Gastroesophageal sphincter (tissue), 4 donors: ENCODE measurements at regions not wholly inside any gene's neighbourhood (a gene's known extent, or its start where the extent isn't known, plus 50 kb on each side); places are given as distances from the start of the nearest gene placed in this dataset.

Experiments
- ATAC-seq: fragments of 150-250 bp; one replicate; pipeline ENCODE4 v1.9.1; 2016; ENCODE audit warnings: mild to moderate bottlenecking, moderate library complexity
- H3K27ac ChIP-seq, 4 donors: fragments of 200-600 bp; sonication (generic) in 3 of 4; 1 replicate in 3 of 4; 2 replicates in 1 of 4; pipeline ENCODE4 v1.5.1; 2016 to 2019
- H3K27me3 ChIP-seq: fragments of 200-600 bp; sonication (generic); one replicate; pipeline ENCODE4 v1.5.1; 2019
- H3K36me3 ChIP-seq, 2 donors: fragments of 200-600 bp; sonication (generic); one replicate each; pipeline ENCODE4 v1.5.1; 2019; ENCODE audit warnings: control low read depth in 1 of 2
- H3K4me1 ChIP-seq, 3 donors: fragments of 200-600 bp; sonication (generic); 1 replicate in 2 of 3; 2 replicates in 1 of 3; pipeline ENCODE4 v1.5.1; 2016 to 2019; ENCODE audit warnings: control low read depth in 2 of 3
- H3K4me3 ChIP-seq, 2 donors: fragments of 200-600 bp; sonication (generic); one replicate each; pipeline ENCODE4 v1.5.1; 2019; ENCODE audit warnings: mild to moderate bottlenecking in 1 of 2, moderate library complexity in 1 of 2
- H3K9me3 ChIP-seq, 3 donors: fragments of 200-600 bp; sonication (generic); one replicate each; pipeline ENCODE4 v1.5.1; 2017 to 2019; ENCODE audit warnings: control low read depth in 2 of 3
- EP300 ChIP-seq: sonication (generic); formaldehyde crosslinking; IDR thresholded peaks from one replicate; pipeline ENCODE4 v1.6.1; 2017; ENCODE audit warnings: antibody characterized with exemption, mild to moderate bottlenecking
- POLR2A ChIP-seq, 2 donors: fragments of 450-650 bp; IDR thresholded peaks; one replicate each; pipeline ENCODE4 v1.6.1; 2017; ENCODE audit warnings: antibody characterized with exemption in 2 of 2, mild to moderate bottlenecking in 2 of 2, moderate library complexity in 1 of 2
- POLR2AphosphoS5 ChIP-seq: sonication (generic); formaldehyde crosslinking; IDR thresholded peaks from one replicate; pipeline ENCODE4 v1.6.1; 2017; ENCODE audit warnings: antibody characterized with exemption
- WGBS, 2 donors: methylation state at CpG; one replicate each; pipeline ENCODE4 v1.1.5; 2018; ENCODE audit warnings: low coverage in 1 of 2; 5-methylcytosine and 5-hydroxymethylcytosine counted together
- TF ChIP-seq, protein P1 (sequence below), 4 experiments: fragments of 200-600 bp in 2 of 4; fragments of 450-650 bp in 2 of 4; sonication (generic) in 1 of 4; IDR thresholded peaks; one replicate each; pipeline ENCODE4 v1.5.1; 2017 to 2019; ENCODE audit warnings: antibody characterized with exemption in 4 of 4, mild to moderate bottlenecking in 2 of 4, moderate library complexity in 2 of 4

DNA sequence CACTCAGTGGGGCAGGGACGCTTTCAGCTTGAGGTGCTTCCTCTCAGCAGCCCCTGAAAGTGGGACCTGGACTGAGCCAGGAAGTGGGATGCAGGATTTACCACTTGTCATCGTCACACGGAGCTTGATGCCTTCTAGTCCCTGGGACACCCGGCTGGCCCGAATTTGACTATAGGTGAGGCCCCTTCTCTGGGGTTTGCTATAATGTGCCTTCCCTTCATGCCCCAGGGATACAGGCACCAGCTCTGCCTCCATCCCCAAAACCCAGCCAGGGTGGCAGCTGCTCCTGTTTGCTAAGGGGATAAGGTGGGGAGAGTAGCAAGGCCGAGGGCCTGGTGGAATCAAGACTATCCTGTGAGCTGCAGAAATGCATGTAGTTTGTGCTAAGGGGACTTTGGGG is 235.0 kb downstream of the GLRX3 start:
- Histone ChIP-seq H3K27ac (no peak overlapping the region), H3K4me1 (no peaks in the 10 kb centered on the region), H3K9me3 (peaks cover 0 to 22% (median 0%) of the 10 kb centered on the region in 3 donors), H3K36me3 (no peaks in the 10 kb centered on the region), H3K27me3 (peaks cover 13% of the 10 kb centered on the region), H3K4me3 (no peak overlapping the region)
- WGBS, 2 donors, result 40% methylated on average over 1 of the region's 6 CpGs; no CpG with 5 or more reads in 1 of the 2 donors
- TF ChIP-seq EP300 (no peak), POLR2A (IDR thresholded peaks at IDR 0.05) (no peak), POLR2AphosphoS5 (no peak)
- TF ChIP-seq, protein P1, sequence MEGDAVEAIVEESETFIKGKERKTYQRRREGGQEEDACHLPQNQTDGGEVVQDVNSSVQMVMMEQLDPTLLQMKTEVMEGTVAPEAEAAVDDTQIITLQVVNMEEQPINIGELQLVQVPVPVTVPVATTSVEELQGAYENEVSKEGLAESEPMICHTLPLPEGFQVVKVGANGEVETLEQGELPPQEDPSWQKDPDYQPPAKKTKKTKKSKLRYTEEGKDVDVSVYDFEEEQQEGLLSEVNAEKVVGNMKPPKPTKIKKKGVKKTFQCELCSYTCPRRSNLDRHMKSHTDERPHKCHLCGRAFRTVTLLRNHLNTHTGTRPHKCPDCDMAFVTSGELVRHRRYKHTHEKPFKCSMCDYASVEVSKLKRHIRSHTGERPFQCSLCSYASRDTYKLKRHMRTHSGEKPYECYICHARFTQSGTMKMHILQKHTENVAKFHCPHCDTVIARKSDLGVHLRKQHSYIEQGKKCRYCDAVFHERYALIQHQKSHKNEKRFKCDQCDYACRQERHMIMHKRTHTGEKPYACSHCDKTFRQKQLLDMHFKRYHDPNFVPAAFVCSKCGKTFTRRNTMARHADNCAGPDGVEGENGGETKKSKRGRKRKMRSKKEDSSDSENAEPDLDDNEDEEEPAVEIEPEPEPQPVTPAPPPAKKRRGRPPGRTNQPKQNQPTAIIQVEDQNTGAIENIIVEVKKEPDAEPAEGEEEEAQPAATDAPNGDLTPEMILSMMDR (IDR thresholded peaks at IDR 0.05), result no peak
- no peak for ATAC-seq

DNA sequence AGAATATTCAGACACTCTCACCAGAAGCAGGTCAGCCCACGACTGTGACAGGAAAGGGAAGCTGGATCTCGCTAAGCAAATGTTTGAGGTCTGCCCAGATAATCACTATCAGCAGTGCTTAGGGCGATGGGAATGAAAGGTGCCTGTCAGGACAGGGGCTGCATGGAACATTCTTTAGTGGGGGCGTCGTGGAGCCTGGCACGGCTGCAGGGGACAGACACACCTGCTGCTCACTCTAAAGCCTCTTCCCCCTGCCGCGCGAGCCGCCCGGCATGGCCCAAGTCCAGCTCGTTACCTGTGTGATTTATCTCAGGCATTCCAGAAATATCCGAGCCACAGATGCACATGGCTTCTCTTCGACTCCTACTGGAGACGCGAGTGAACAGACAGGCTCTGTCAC is 235.5 kb downstream of the GLRX3 start:
- Histone ChIP-seq H3K4me3 (no peak overlapping the region), H3K27ac (no peak overlapping the region), H3K36me3 (no peaks in the 10 kb centered on the region), H3K9me3 (peaks cover 0 to 27% (median 0%) of the 10 kb centered on the region in 3 donors), H3K27me3 (peaks cover 17% of the 10 kb centered on the region), H3K4me1 (no peaks in the 10 kb centered on the region)
- TF ChIP-seq, protein P1 (IDR thresholded peaks at IDR 0.05), result no peak
- no peak for TF ChIP-seq POLR2AphosphoS5
- TF ChIP-seq EP300, result no peak
- TF ChIP-seq POLR2A (IDR thresholded peaks at IDR 0.05), result no peak
- ATAC-seq, result no peak
- 22 to 54% methylated on average over 5 to 8 of the region's 16 CpGs for WGBS, 2 donors

DNA sequence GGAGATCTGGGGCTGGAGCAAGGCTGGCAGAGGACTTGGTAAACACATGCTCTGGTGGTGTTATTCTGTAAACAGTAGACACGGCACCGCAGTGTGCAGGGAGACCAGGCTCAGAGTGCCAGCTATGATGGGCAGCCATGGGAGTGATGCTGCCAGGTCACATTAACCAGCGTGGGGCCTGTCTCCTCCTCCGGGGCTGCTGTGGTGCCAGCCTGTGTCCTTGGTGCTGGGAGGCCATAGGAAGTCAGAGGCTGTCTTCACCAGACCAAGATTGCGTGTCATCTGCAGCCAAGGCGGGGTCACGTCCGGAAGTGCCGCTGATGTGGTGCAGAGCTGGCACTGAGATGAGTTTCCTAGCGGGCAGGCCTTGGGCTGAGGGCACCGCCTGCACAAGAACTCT is 236.0 kb downstream of the GLRX3 start:
- no peak for TF ChIP-seq POLR2AphosphoS5
- TF ChIP-seq, protein P1 (IDR thresholded peaks at IDR 0.05), result no peak
- no peak for TF ChIP-seq POLR2A (IDR thresholded peaks at IDR 0.05)
- TF ChIP-seq EP300, result no peak
- ATAC-seq, result no peak
- whole genome bisulfite sequencing, 2 donors, result no CpG with 5 or more reads among the region's 11 CpGs
- Histone ChIP-seq H3K27ac (no peak overlapping the region), H3K4me1 (no peaks in the 10 kb centered on the region), H3K4me3 (no peak overlapping the region), H3K36me3 (no peaks in the 10 kb centered on the region), H3K27me3 (peaks cover 19% of the 10 kb centered on the region), H3K9me3 (peaks cover 0 to 32% (median 0%) of the 10 kb centered on the region in 3 donors)

DNA sequence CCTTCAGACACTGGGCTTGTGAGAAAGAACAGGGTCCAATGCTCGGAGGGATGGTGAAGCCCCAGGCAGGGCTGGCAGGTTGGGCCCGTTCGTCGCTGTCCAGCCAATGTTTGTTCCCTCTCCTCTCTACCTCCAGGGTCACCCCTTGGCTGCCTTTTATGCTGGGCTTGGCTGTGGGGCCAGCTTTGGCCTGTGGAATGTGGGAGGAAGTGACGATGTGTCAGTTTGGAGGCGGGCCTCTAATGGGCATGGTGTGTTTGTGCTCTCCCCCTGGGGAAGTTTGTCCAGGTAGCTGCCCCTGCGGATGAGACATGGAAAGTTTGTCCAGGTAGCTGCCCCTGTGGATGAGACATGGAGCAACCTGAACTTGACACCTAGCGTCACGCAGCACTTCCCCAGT is 236.7 kb downstream of the GLRX3 start:
- 64 to 82% methylated on average over 5 to 6 of the region's 9 CpGs for WGBS, 2 donors
- TF ChIP-seq, protein P1 (IDR thresholded peaks at IDR 0.05), result no peak
- TF ChIP-seq EP300 (no peak), POLR2AphosphoS5 (no peak)

DNA sequence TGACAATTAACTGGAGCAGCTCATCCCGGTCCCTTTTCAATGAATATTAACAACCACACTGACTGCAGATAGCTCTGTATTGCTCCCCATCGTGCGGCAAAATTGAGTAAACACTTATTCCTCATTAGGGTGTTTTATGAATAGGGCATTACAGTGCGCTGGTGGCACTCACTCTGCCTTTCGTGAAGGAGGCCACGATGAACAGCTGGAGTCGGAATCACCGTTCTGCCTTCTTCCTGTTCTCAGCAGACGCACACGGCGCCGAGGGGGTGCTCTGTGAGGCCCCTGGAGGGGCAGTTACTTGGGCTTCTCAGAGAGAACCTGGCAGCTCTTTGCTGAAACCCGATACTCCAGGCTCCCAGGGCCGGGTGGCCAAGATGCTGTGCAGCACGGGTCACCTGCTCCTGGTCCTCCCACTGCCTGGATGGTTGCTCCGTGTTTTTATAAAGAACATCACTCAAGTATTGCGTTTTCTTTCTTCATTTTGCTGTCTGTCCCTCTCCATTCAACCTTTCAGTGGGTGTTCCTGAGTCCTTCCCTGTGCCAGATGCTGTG is 241.9 kb downstream of the GLRX3 start:
- Histone ChIP-seq H3K4me3 (no peak overlapping the region), H3K27me3 (peaks cover 23% of the 10 kb centered on the region), H3K9me3 (peaks cover 0 to 29% (median 0%) of the 10 kb centered on the region in 3 donors), H3K27ac (no peak overlapping the region), H3K36me3 (no peaks in the 10 kb centered on the region), H3K4me1 (no peaks in the 10 kb centered on the region)
- 24 to 46% methylated on average over 3 to 12 of the region's 17 CpGs for WGBS, 2 donors
- TF ChIP-seq, protein P1 (IDR thresholded peaks at IDR 0.05), result no peak
- TF ChIP-seq POLR2A (IDR thresholded peaks at IDR 0.05), result no peak
- no peak for TF ChIP-seq POLR2AphosphoS5
- TF ChIP-seq EP300, result no peak
- no peak for ATAC-seq

More for the DNA sequence above, 236.7 kb downstream of the GLRX3 start:
- H3K27ac ChIP-seq, result no peak overlapping the region
- peaks cover 0 to 33% (median 0%) of the 10 kb centered on the region in 3 donors for H3K9me3 ChIP-seq
- no peaks in the 10 kb centered on the region for H3K4me1 ChIP-seq
- H3K4me3 ChIP-seq, result no peak overlapping the region
- H3K36me3 ChIP-seq, result no peaks in the 10 kb centered on the region
- H3K27me3 ChIP-seq, result peaks cover 19% of the 10 kb centered on the region
- no peak for ATAC-seq
